HepG2 (cell line): ENCODE measurements at regions not wholly inside any gene's neighbourhood (a gene's known extent, or its start where the extent isn't known, plus 50 kb on each side); places are given as distances from the start of the nearest gene placed in this dataset.

ENCODE experiments used
- ATAC-seq: fragments of 200-7000 bp; cut with Tn5 transposase; 3 replicates; pipeline ENCODE4 v1.9.1; 2020; ENCODE audit warnings: mild to moderate bottlenecking, moderate library complexity
- BruUV-seq: library from RNA; stranded (reverse); fragments of 400-500 nt; replicated peaks from 2 replicates; lab custom pipeline; 2021; lab: Mats Ljungman, UMichigan
- CTCF ChIA-PET: fragments of 300-600 bp; formaldehyde crosslinking; extraction: SDS; loops from one replicate; lab custom pipeline; 2021; ENCODE audit warnings: low total read pairs, inconsistent platforms, low intra/inter-chr PET ratio; lab: Yijun Ruan, JAX
- POLR2A ChIA-PET: fragments of 350-600 bp; sonication (Branson Sonifier 250); formaldehyde crosslinking; loops from one replicate; lab custom pipeline; 2020; ENCODE audit warnings: antibody characterized with exemption, inconsistent platforms; lab: Yijun Ruan, JAX
- DNase-seq: peaks from one replicate; pipeline ENCODE4 v3.0.0-alpha.2; 2015; ENCODE audit warnings: low spot score
- FAIRE-seq: peaks from 3 replicates; lab custom pipeline; 2011; peaks lifted over from hg19 to GRCh38; lab: Jason Lieb, UNC
- H2AFZ ChIP-seq: one replicate; pipeline ENCODE4 v1.6.1; 2011; ENCODE audit warnings: low read length, inconsistent platforms
- H3K27ac ChIP-seq: fragments of 300-600 bp; 3 replicates; pipeline ENCODE4 v1.8.0; 2011; ENCODE audit warnings: mixed run types, mild to moderate bottlenecking, mixed read lengths, low read length, inconsistent platforms; ENCODE audit not compliant: insufficient read depth; ENCODE audit errors: extremely low read length
- H3K27me3 ChIP-seq, 2 experiments: fragments of 200-600 bp in 1 of 2; 2 replicates in 1 of 2; 3 replicates in 1 of 2; pipeline versions ENCODE4 v1.6.0 to v1.8.0; 2011; ENCODE audit warnings: low read length in 2 of 2, mild to moderate bottlenecking in 2 of 2, moderate library complexity in 2 of 2, inconsistent platforms in 1 of 2; ENCODE audit not compliant: insufficient read depth in 2 of 2, control insufficient read depth in 1 of 2
- H3K36me3 ChIP-seq, 2 experiments: fragments of 200-600 bp in 1 of 2; replicated peaks in 1 of 2; 2 replicates in 1 of 2; 3 replicates in 1 of 2; pipeline versions ENCODE4 v1.5.1 to v1.8.0; 2011; ENCODE audit warnings: low read length in 2 of 2, inconsistent platforms in 1 of 2; ENCODE audit not compliant: insufficient read depth in 2 of 2, control insufficient read depth in 1 of 2
- H3K4me1 ChIP-seq: 2 replicates; pipeline ENCODE4 v1.5.1; 2012; ENCODE audit warnings: low read length, inconsistent platforms; ENCODE audit not compliant: insufficient read depth
- H3K4me2 ChIP-seq: 2 replicates; pipeline ENCODE4 v1.6.0; 2011; ENCODE audit warnings: low read depth, low read length, inconsistent platforms
- H3K4me3 ChIP-seq, 3 experiments: fragments of 200-600 bp in 1 of 3; sonication (generic), shearing (Covaris generic) in 1 of 3; replicated peaks in 1 of 3; 2 replicates each; pipeline ENCODE4 v1.5.1; 2011 to 2016; ENCODE audit warnings: low read length in 3 of 3, inconsistent platforms in 2 of 3, low read depth in 2 of 3, mild to moderate bottlenecking in 2 of 3, control low read depth in 1 of 3, mixed read lengths in 1 of 3; ENCODE audit not compliant: insufficient read depth in 1 of 3
- H3K79me2 ChIP-seq: one replicate; pipeline ENCODE4 v1.6.1; 2011; ENCODE audit warnings: low read length, inconsistent platforms; ENCODE audit not compliant: insufficient read depth
- H3K9ac ChIP-seq: 2 replicates; pipeline ENCODE4 v1.6.0; 2011; ENCODE audit warnings: mild to moderate bottlenecking, low read depth, low read length, inconsistent platforms; ENCODE audit not compliant: insufficient read depth
- H3K9me3 ChIP-seq: 2 replicates; pipeline ENCODE4 v1.5.1; 2012; ENCODE audit warnings: mild to moderate bottlenecking, low read length
- H4K20me1 ChIP-seq: 2 replicates; pipeline ENCODE4 v1.6.0; 2011; ENCODE audit warnings: inconsistent platforms, mild to moderate bottlenecking, low read length, moderate library complexity; ENCODE audit not compliant: insufficient read depth
- ATF4 ChIP-seq, 2 experiments: fragments of 450-650 bp in 1 of 2; sonication (generic) in 1 of 2; formaldehyde crosslinking; IDR thresholded peaks; 2 replicates each; pipeline versions ENCODE4 v1.5.0 to v1.8.0; 2020 to 2022; ENCODE audit warnings: mild to moderate bottlenecking in 1 of 2, missing genetic modification reagents in 1 of 2
- CEBPB ChIP-seq: IDR thresholded peaks from 2 replicates; pipeline ENCODE4 v1.6.1; 2011; ENCODE audit warnings: low read depth, low read length, improper control_type of control experiment, borderline replicate concordance
- DRAP1 ChIP-seq: IDR thresholded peaks from 2 replicates; pipeline ENCODE4 v1.6.1; 2016; ENCODE audit warnings: missing genetic modification reagents, missing compliant biosample characterization
- FOXK1 ChIP-seq: sonication (generic); formaldehyde crosslinking; IDR thresholded peaks from 2 replicates; pipeline ENCODE4 v1.4.0; 2020; ENCODE audit warnings: low read depth, missing genetic modification reagents, borderline replicate concordance
- KAT7 ChIP-seq: IDR thresholded peaks from 2 replicates; pipeline ENCODE4 v1.6.1; 2018; ENCODE audit warnings: borderline replicate concordance, missing compliant biosample characterization
- KLF9 ChIP-seq: IDR thresholded peaks from 2 replicates; pipeline ENCODE4 v1.6.1; 2016; ENCODE audit warnings: low read depth
- MAX ChIP-seq: IDR thresholded peaks from 2 replicates; pipeline ENCODE4 v1.6.1; 2012; ENCODE audit warnings: inconsistent platforms
- MXD4 ChIP-seq: IDR thresholded peaks from 2 replicates; pipeline ENCODE4 v1.6.1; 2016; ENCODE audit warnings: mild to moderate bottlenecking, missing biosample characterization, missing genetic modification reagents
- NRL ChIP-seq: sonication (generic); formaldehyde crosslinking; IDR thresholded peaks from 2 replicates; pipeline ENCODE4 v1.5.0; 2020; ENCODE audit warnings: missing genetic modification reagents, mild to moderate bottlenecking, moderate library complexity, borderline replicate concordance
- TRAFD1 ChIP-seq: sonication (generic); formaldehyde crosslinking; IDR thresholded peaks from 2 replicates; pipeline ENCODE4 v1.5.1; 2020; ENCODE audit warnings: missing genetic modification reagents, mild to moderate bottlenecking, borderline replicate concordance
- ZBTB1 ChIP-seq: sonication (generic); formaldehyde crosslinking; IDR thresholded peaks from 2 replicates; pipeline ENCODE4 v1.4.0; 2020; ENCODE audit warnings: missing genetic modification reagents, borderline replicate concordance
- ZFX ChIP-seq: sonication (generic); formaldehyde crosslinking; IDR thresholded peaks from 2 replicates; pipeline ENCODE4 v1.4.0; 2020; ENCODE audit warnings: mild to moderate bottlenecking, low read depth, missing genetic modification reagents, moderate library complexity
- ZNF331 ChIP-seq: sonication (generic); formaldehyde crosslinking; IDR thresholded peaks from 2 replicates; pipeline ENCODE4 v1.4.0; 2020; ENCODE audit warnings: missing genetic modification reagents
- ZNF615 ChIP-seq: sonication (generic); formaldehyde crosslinking; IDR thresholded peaks from 2 replicates; pipeline ENCODE4 v1.5.0; 2020; ENCODE audit warnings: mild to moderate bottlenecking, missing genetic modification reagents, borderline replicate concordance
- WGBS: methylation state at CpG from one replicate; pipeline ENCODE4 v1.1.6; 2017; ENCODE audit warnings: low lambda C conversion rate; 5-methylcytosine and 5-hydroxymethylcytosine counted together
- in situ Hi-C: cut with HindIII; loops from 2 replicates; pipeline ENCODE4 v1.10.0; 2017; ENCODE audit warnings: low pct_unique_long_range_greater_than_20kb; ENCODE audit not compliant: extremely low pct_ligation_motif_present
- intact Hi-C: fragments of 100-400 bp; cut with micrococcal nuclease; formaldehyde crosslinking; loops from one replicate; pipeline ENCODE4 v1.10.0; 2022; ENCODE audit not compliant: unreplicated experiment

- DNase-seq (no peak), FAIRE-seq (no peak), ATAC-seq (no peak)
- no peaks in the 10 kb centered on the region for H3K79me2 ChIP-seq
- no peaks in the 10 kb centered on the region for H3K36me3 ChIP-seq
- ChIA-PET POLR2A (interaction anchor here (1.4 kb wide), 1 partner anchor 82 kb away, joined by 3 read pairs; no protein-coding TSS in a partner anchor), CTCF (no interaction called here)
- H3K4me3 ChIP-seq = no peak overlapping the region
- BruUV-seq = no TSS peak
- in situ Hi-C loops (no loop called here), intact Hi-C loops (loop anchor here (10.0 kb wide), 3 partner anchors 132 to 1018 kb away; partner anchors contain the start of gene RTKN2)
- peaks cover 53% of the 10 kb centered on the region for H3K4me1 ChIP-seq
- TF ChIP-seq ATF4 (CRISPR knock-in tag; IDR thresholded peaks at IDR 0.05) (peak in 1 of 2 experiments; percentile 78; a peak in 2 of 4 replicates), CEBPB (peak; percentile 33; the same call in 1 of the 2 replicates), FOXK1 (no peak), ZNF331 (CRISPR knock-in tag) (no peak)
- 24% methylated on average over 3 of the region's 3 CpGs for WGBS
- H3K27me3 ChIP-seq = no peaks in the 10 kb centered on the region; a peak in 1 of 5 replicates
- H2AFZ ChIP-seq = no peak overlapping the region
- H4K20me1 ChIP-seq = no peaks in the 10 kb centered on the region
- H3K9ac ChIP-seq = no peak overlapping the region
- H3K27ac ChIP-seq = no peak overlapping the region
- H3K4me2 ChIP-seq = no peak overlapping the region
- H3K9me3 ChIP-seq = no peaks in the 10 kb centered on the region
Measured at GRCh38 chr10:61832866-61833481, 68.5 kb upstream of the ARID5B start.

GRCh38 chr10:61834519-61834918 is 67.0 kb upstream of the ARID5B start:
- ChIA-PET CTCF (interaction anchor here (1.6 to 2.6 kb wide), 2 partner anchors 83 to 84 kb away, joined by 7 to 9 read pairs; no protein-coding TSS in a partner anchor), POLR2A (interaction anchor here (1.4 kb wide), 1 partner anchor 84 kb away, joined by 3 read pairs; no protein-coding TSS in a partner anchor)
- H3K27ac ChIP-seq = no peak overlapping the region
- no peaks in the 10 kb centered on the region for H3K79me2 ChIP-seq
- intact Hi-C loops (loop anchor here (10.0 kb wide), 3 partner anchors 130 to 1020 kb away; partner anchors contain the start of gene RTKN2), in situ Hi-C loops (no loop called here)
- WGBS = 95% methylated on average over 1 of the region's 1 CpG
- no TSS peak for BruUV-seq
- DNase-seq = no peak
- H3K4me2 ChIP-seq = no peak overlapping the region
- no peak for ATAC-seq
- peaks cover 66% of the 10 kb centered on the region for H3K4me1 ChIP-seq
- no peak overlapping the region for H2AFZ ChIP-seq
- no peak for FAIRE-seq
- no peaks in the 10 kb centered on the region for H4K20me1 ChIP-seq
- H3K9me3 ChIP-seq = no peaks in the 10 kb centered on the region
- no peak overlapping the region for H3K4me3 ChIP-seq
- no peak overlapping the region for H3K9ac ChIP-seq
- no peaks in the 10 kb centered on the region; a peak in 1 of 5 replicates for H3K27me3 ChIP-seq
- no peaks in the 10 kb centered on the region for H3K36me3 ChIP-seq
- TF ChIP-seq DRAP1 (CRISPR knock-in tag) (no peak), ZFX (CRISPR knock-in tag) (no peak), NRL (CRISPR knock-in tag) (no peak), ZBTB1 (CRISPR knock-in tag) (no peak), ZNF615 (CRISPR knock-in tag) (no peak), MAX (no peak), TRAFD1 (no peak), KAT7 (CRISPR knock-in tag) (no peak), MXD4 (CRISPR knock-in tag) (no peak), KLF9 (CRISPR knock-in tag) (no peak)
